ENCODE measurements at regions not wholly inside any gene's neighbourhood (a gene's known extent, or its start where the extent isn't known, plus 50 kb on each side); places are given as distances from the start of the nearest gene placed in this dataset.
"Not testable (repeated sequence)": the region's sequence is repeated elsewhere in the genome, so short reads cannot be mapped to it uniquely, and the experiment has no call there.

GRCh38 chr9:41652800-41653199 lies 463.7 kb upstream of the ZNG1F start:
- TF ChIP-seq CTCF, POLR2AphosphoS5, EP300 (IDR thresholded peaks at IDR 0.05): not testable (repeated sequence)
